ENCODE measurements at regions not wholly inside any gene's neighbourhood (a gene's known extent, or its start where the extent isn't known, plus 50 kb on each side); places are given as distances from the start of the nearest gene placed in this dataset.

- TF ChIP-seq CTCF (IDR thresholded peaks at IDR 0.05) (no peak), RAD21 (conservative IDR thresholded peaks at IDR 0.05 in 1 of 2, IDR thresholded peaks at IDR 0.05 in 1 of 2) (no peak), ZFP36 (IDR thresholded peaks at IDR 0.05; ENCODE audit: borderline replicate concordance, partially characterized antibody) (no peak), HOXA7 (CRISPR knock-in tag; IDR thresholded peaks at IDR 0.05) (no peak), REST (IDR thresholded peaks at IDR 0.05) (no peak), CEBPB (IDR thresholded peaks at IDR 0.05) (no peak), RNF2 (IDR thresholded peaks at IDR 0.05; ENCODE audit: borderline replicate concordance, low read depth) (no peak), E2F6 (IDR thresholded peaks at IDR 0.05; ENCODE audit: borderline replicate concordance, low read depth) (no peak), POLR2A (IDR thresholded peaks at IDR 0.05; ENCODE audit: low read length) (no peak)
These were observed 149.3 kb upstream of the POU5F2 start for GRCh38 chr5:93890657-93891056.
